ENCODE measurements at regions not wholly inside any gene's neighbourhood (a gene's known extent, or its start where the extent isn't known, plus 50 kb on each side); places are given as distances from the start of the nearest gene placed in this dataset.
A peak's percentile ranks its signal among the peaks of the same experiment; 100 is the strongest.
"Not testable (repeated sequence)": the region's sequence is repeated elsewhere in the genome, so short reads cannot be mapped to it uniquely, and the experiment has no call there.

DNA sequence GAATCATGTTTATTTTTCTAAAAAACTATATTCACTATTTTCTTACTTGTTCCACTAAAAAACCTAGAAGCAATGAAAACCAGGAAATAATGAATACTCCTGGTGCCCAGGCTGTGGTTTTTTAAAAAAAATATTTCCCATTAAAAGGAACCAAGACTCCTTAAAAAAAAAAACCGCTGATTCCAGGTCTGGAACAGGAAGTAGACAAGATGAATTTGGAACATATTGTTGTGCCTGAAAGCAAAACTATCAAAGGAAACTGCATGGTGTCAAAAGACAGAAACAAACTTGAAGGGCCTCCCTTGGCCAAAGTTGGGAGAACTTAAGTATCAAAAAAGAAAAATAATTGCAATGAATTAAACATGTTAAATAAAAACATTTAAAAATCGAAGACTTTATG is 245.3 kb upstream of the P2RY1 start:
- ChIA-PET POLR2A (no interaction called here), CTCF (no interaction called here)
- DNase-seq (no peak), ATAC-seq (replicated peaks in 1 of 4) (no peak)
- Mint-ChIP-seq H3K27me3 (peaks cover 5 to 7% of the 10 kb centered on the region in 2 donors), H3K4me1 (peaks cover 0 to 7% (median 0%) of the 10 kb centered on the region in 3 donors), H3K27ac (no peak overlapping the region), H3K4me3 (no peak overlapping the region), H3K9me3 (no peaks in the 10 kb centered on the region), H3K36me3 (no peaks in the 10 kb centered on the region)
- H3K36me3 ChIP-seq (ENCODE audit: control insufficient read depth in 2 of 2, extremely low read depth in 1 of 2, insufficient read depth in 1 of 2, low read length in 1 of 2): no peaks in the 10 kb centered on the region
- H3K4me3 ChIP-seq (ENCODE audit: control insufficient read depth in 1 of 2, extremely low read depth in 1 of 2, low read length in 1 of 2): no peak overlapping the region
- WGBS (ENCODE audit: insufficient coverage): no CpG with 5 or more reads among the region's 2 CpGs
- no peak overlapping the region for H3K27ac ChIP-seq (ENCODE audit: low read length)
- no peaks in the 10 kb centered on the region for H3K9me3 ChIP-seq
- H3K4me1 ChIP-seq (ENCODE audit: control insufficient read depth in 1 of 2, extremely low read depth in 1 of 2, insufficient read depth in 2 of 2, low read length in 2 of 2): no peaks in the 10 kb centered on the region
- no peaks in the 10 kb centered on the region for H3K27me3 ChIP-seq (replicated peaks in 1 of 2; ENCODE audit: control insufficient read depth in 2 of 2, extremely low read depth in 1 of 2, insufficient read depth in 2 of 2, low read length in 1 of 2)

DNA sequence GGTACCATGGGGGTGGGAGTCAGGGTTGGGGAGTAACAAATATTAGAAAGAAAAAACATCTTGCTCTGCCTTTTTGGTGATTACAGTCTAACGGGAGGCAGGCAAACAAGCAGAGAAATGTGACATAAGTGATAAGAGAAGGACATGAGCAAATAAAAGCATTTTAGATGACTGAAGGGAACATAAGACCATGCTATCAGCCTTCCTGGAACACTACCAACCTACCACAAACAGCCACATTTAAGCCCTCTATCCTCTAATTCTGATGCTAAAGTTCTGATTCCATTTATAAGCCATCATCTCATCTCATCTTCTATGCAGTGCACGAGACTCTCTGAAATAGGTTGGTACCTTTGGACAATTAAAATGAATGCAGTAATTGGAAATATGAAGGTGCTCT is 243.4 kb upstream of the P2RY1 start:
- Mint-ChIP-seq H3K27me3 (peaks cover 5% of the 10 kb centered on the region in 2 donors), H3K4me1 (peaks cover 8 to 18% (median 8%) of the 10 kb centered on the region in 3 donors), H3K27ac (no peak overlapping the region), H3K9me3 (no peaks in the 10 kb centered on the region), H3K36me3 (no peaks in the 10 kb centered on the region), H3K4me3 (no peak overlapping the region)
- Histone ChIP-seq H3K27me3 (replicated peaks in 1 of 2; ENCODE audit: control insufficient read depth in 2 of 2, extremely low read depth in 1 of 2, insufficient read depth in 2 of 2, low read length in 1 of 2) (no peaks in the 10 kb centered on the region), H3K4me3 (ENCODE audit: control insufficient read depth in 1 of 2, extremely low read depth in 1 of 2, low read length in 1 of 2) (no peak overlapping the region), H3K27ac (ENCODE audit: low read length) (no peak overlapping the region), H3K4me1 (ENCODE audit: control insufficient read depth in 1 of 2, extremely low read depth in 1 of 2, insufficient read depth in 2 of 2, low read length in 2 of 2) (peaks cover 0 to 6% of the 10 kb centered on the region in 2 experiments), H3K9me3 (no peaks in the 10 kb centered on the region), H3K36me3 (ENCODE audit: control insufficient read depth in 2 of 2, extremely low read depth in 1 of 2, insufficient read depth in 1 of 2, low read length in 1 of 2) (no peaks in the 10 kb centered on the region)
- CTCF ChIA-PET: no interaction called here
- DNase-seq (no peak), ATAC-seq (replicated peaks in 1 of 4) (no peak)
- POLR2A ChIA-PET: no interaction called here
- no CpG with 5 or more reads among the region's 2 CpGs for WGBS (ENCODE audit: insufficient coverage)

DNA sequence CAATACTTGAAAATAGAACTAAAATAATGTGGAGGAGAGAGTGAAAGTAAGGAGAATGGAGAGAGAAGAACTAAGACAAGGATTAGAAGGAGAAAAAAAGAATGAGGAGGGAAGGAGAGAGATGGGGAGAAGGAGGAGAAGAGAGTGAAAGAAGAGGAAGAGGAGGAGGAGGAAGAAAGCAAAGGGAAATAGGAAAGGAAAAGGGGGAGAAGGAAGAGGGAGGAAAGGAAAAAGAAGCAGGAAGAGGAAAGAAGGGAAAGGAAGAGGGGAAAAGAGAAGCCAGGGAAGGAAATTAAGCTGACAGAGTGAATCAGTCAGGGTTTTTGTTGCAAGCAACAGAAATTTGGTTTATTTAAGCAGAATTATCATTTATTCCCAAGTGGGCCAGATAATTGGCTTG is 241.7 kb upstream of the P2RY1 start:
- peaks cover 0 to 10% of the 10 kb centered on the region in 2 experiments for H3K4me1 ChIP-seq (ENCODE audit: control insufficient read depth in 1 of 2, extremely low read depth in 1 of 2, insufficient read depth in 2 of 2, low read length in 2 of 2)
- Mint-ChIP-seq H3K27ac (no peak overlapping the region), H3K36me3 (no peaks in the 10 kb centered on the region), H3K4me3 (no peak overlapping the region), H3K27me3 (peaks cover 0 to 3% of the 10 kb centered on the region in 2 donors), H3K9me3 (no peaks in the 10 kb centered on the region), H3K4me1 (peaks cover 15 to 25% (median 16%) of the 10 kb centered on the region in 3 donors)
- H3K9me3 ChIP-seq: no peaks in the 10 kb centered on the region
- H3K27ac ChIP-seq (ENCODE audit: low read length): no peak overlapping the region
- H3K27me3 ChIP-seq (replicated peaks in 1 of 2; ENCODE audit: control insufficient read depth in 2 of 2, extremely low read depth in 1 of 2, insufficient read depth in 2 of 2, low read length in 1 of 2): no peaks in the 10 kb centered on the region
- no peak overlapping the region for H3K4me3 ChIP-seq (ENCODE audit: control insufficient read depth in 1 of 2, extremely low read depth in 1 of 2, low read length in 1 of 2)
- ChIA-PET POLR2A (no interaction called here), CTCF (interaction anchor here in 1 of 2 donors (0.6 kb wide), 1 partner anchor 1194 kb away, joined by 3 read pairs; no protein-coding TSS in a partner anchor)
- no peaks in the 10 kb centered on the region for H3K36me3 ChIP-seq (ENCODE audit: control insufficient read depth in 2 of 2, extremely low read depth in 1 of 2, insufficient read depth in 1 of 2, low read length in 1 of 2)
- ATAC-seq (replicated peaks in 1 of 4) (no peak), DNase-seq (no peak)

GRCh38 chr3:152595975-152596821 is 238.7 kb upstream of the P2RY1 start:
- no peaks in the 10 kb centered on the region for H3K27me3 Mint-ChIP-seq
- peak overlapping the region; percentile 3 for H3K27ac ChIP-seq (ENCODE audit: low read length)
- peak in 11 of 35 experiments; percentile 1 to 20 (median 6) for DNase-seq

GRCh38 chr3:152596832-152597231 is 238.1 kb upstream of the P2RY1 start:
- H3K36me3 Mint-ChIP-seq; H3K27me3 Mint-ChIP-seq; CTCF ChIA-PET; POLR2A ChIA-PET; H3K9me3 Mint-ChIP-seq; DNase-seq; H3K36me3 ChIP-seq (ENCODE audit: control insufficient read depth in 2 of 2, extremely low read depth in 1 of 2, insufficient read depth in 1 of 2, low read length in 1 of 2); H3K27me3 ChIP-seq (replicated peaks in 1 of 2; ENCODE audit: control insufficient read depth in 2 of 2, extremely low read depth in 1 of 2, insufficient read depth in 2 of 2, low read length in 1 of 2); H3K9me3 ChIP-seq; H3K27ac ChIP-seq (ENCODE audit: low read length); H3K4me3 ChIP-seq (ENCODE audit: control insufficient read depth in 1 of 2, extremely low read depth in 1 of 2, low read length in 1 of 2); ATAC-seq (replicated peaks in 1 of 4): not testable (repeated sequence)
- Mint-ChIP-seq H3K27ac (peak overlapping the region in 1 of 2 donors; percentile 96), H3K4me3 (peak overlapping the region in 1 of 3 donors; percentile 50), H3K4me1 (peaks cover 15 to 25% (median 16%) of the 10 kb centered on the region in 3 donors)
- no CpG with 5 or more reads among the region's 1 CpG for WGBS (ENCODE audit: insufficient coverage)
- peaks cover 0 to 10% of the 10 kb centered on the region in 2 experiments for H3K4me1 ChIP-seq (ENCODE audit: control insufficient read depth in 1 of 2, extremely low read depth in 1 of 2, insufficient read depth in 2 of 2, low read length in 2 of 2)

More at GRCh38 chr3:152595975-152596821, 238.7 kb upstream of the P2RY1 start:
- Mint-ChIP-seq H3K36me3 (no peaks in the 10 kb centered on the region), H3K9me3 (no peaks in the 10 kb centered on the region), H3K27ac (peak overlapping the region; percentile 87 to 96), H3K4me3 (peak overlapping the region in 2 of 3 donors; percentile 41 to 50), H3K4me1 (peaks cover 15 to 25% (median 16%) of the 10 kb centered on the region in 3 donors)
- Histone ChIP-seq H3K36me3 (ENCODE audit: control insufficient read depth in 2 of 2, extremely low read depth in 1 of 2, insufficient read depth in 1 of 2, low read length in 1 of 2) (no peaks in the 10 kb centered on the region), H3K4me3 (ENCODE audit: control insufficient read depth in 1 of 2, extremely low read depth in 1 of 2, low read length in 1 of 2) (no peak overlapping the region), H3K4me1 (ENCODE audit: control insufficient read depth in 1 of 2, extremely low read depth in 1 of 2, insufficient read depth in 2 of 2, low read length in 2 of 2) (peaks cover 0 to 10% of the 10 kb centered on the region in 2 experiments), H3K9me3 (no peaks in the 10 kb centered on the region), H3K27me3 (replicated peaks in 1 of 2; ENCODE audit: control insufficient read depth in 2 of 2, extremely low read depth in 1 of 2, insufficient read depth in 2 of 2, low read length in 1 of 2) (no peaks in the 10 kb centered on the region)
- no CpG with 5 or more reads among the region's 4 CpGs for WGBS (ENCODE audit: insufficient coverage)
- ChIA-PET POLR2A (no interaction called here), CTCF (no interaction called here)
- peak; percentile 50 to 77 (median 60) for ATAC-seq (replicated peaks in 1 of 4)

- Mint-ChIP-seq H3K4me3 (no peak overlapping the region), H3K27me3 (peaks cover 0 to 1% of the 10 kb centered on the region in 2 donors), H3K36me3 (no peaks in the 10 kb centered on the region), H3K9me3 (no peaks in the 10 kb centered on the region), H3K27ac (no peak overlapping the region), H3K4me1 (peaks cover 0 to 4% (median 0%) of the 10 kb centered on the region in 3 donors)
- Histone ChIP-seq H3K4me1 (ENCODE audit: control insufficient read depth in 1 of 2, extremely low read depth in 1 of 2, insufficient read depth in 2 of 2, low read length in 2 of 2) (no peaks in the 10 kb centered on the region), H3K9me3 (no peaks in the 10 kb centered on the region), H3K36me3 (ENCODE audit: control insufficient read depth in 2 of 2, extremely low read depth in 1 of 2, insufficient read depth in 1 of 2, low read length in 1 of 2) (no peaks in the 10 kb centered on the region), H3K27me3 (replicated peaks in 1 of 2; ENCODE audit: control insufficient read depth in 2 of 2, extremely low read depth in 1 of 2, insufficient read depth in 2 of 2, low read length in 1 of 2) (no peaks in the 10 kb centered on the region), H3K27ac (ENCODE audit: low read length) (no peak overlapping the region), H3K4me3 (ENCODE audit: control insufficient read depth in 1 of 2, extremely low read depth in 1 of 2, low read length in 1 of 2) (no peak overlapping the region)
- ChIA-PET CTCF (no interaction called here), POLR2A (no interaction called here)
- WGBS (ENCODE audit: insufficient coverage): no CpG with 5 or more reads among the region's 7 CpGs
- ATAC-seq (replicated peaks in 1 of 4) (no peak), DNase-seq (no peak)
These were observed 228.8 kb upstream of the P2RY1 start for GRCh38 chr3:152606146-152606545.

All from T-cell (primary cell).